Prostate gland (tissue), 2 donors: ENCODE measurements at regions not wholly inside any gene's neighbourhood (a gene's known extent, or its start where the extent isn't known, plus 50 kb on each side); places are given as distances from the start of the nearest gene placed in this dataset.

Experiments used
- POLR2A ChIP-seq: fragments of 450-650 bp; IDR thresholded peaks from one replicate; pipeline ENCODE4 v1.6.1; 2016; ENCODE audit warnings: antibody characterized with exemption, mild to moderate bottlenecking
- TF ChIP-seq, protein P1 (sequence below), 4 experiments: fragments of 200-600 bp in 2 of 4; fragments of 450-650 bp in 2 of 4; sonication (generic) in 2 of 4; IDR thresholded peaks; 1 replicate in 3 of 4; 2 replicates in 1 of 4; pipeline ENCODE4 v1.5.1; 2016 to 2019; ENCODE audit warnings: antibody characterized with exemption in 4 of 4, mild to moderate bottlenecking in 2 of 4, moderate library complexity in 2 of 4

GRCh38 chr6:145020114-145020513 is 715.2 kb downstream of the EPM2A start:
- TF ChIP-seq, protein P1, sequence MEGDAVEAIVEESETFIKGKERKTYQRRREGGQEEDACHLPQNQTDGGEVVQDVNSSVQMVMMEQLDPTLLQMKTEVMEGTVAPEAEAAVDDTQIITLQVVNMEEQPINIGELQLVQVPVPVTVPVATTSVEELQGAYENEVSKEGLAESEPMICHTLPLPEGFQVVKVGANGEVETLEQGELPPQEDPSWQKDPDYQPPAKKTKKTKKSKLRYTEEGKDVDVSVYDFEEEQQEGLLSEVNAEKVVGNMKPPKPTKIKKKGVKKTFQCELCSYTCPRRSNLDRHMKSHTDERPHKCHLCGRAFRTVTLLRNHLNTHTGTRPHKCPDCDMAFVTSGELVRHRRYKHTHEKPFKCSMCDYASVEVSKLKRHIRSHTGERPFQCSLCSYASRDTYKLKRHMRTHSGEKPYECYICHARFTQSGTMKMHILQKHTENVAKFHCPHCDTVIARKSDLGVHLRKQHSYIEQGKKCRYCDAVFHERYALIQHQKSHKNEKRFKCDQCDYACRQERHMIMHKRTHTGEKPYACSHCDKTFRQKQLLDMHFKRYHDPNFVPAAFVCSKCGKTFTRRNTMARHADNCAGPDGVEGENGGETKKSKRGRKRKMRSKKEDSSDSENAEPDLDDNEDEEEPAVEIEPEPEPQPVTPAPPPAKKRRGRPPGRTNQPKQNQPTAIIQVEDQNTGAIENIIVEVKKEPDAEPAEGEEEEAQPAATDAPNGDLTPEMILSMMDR (IDR thresholded peaks at IDR 0.05): no peak
- TF ChIP-seq POLR2A: no peak
